OCI-LY1 (cell line): ENCODE measurements at regions not wholly inside any gene's neighbourhood (a gene's known extent, or its start where the extent isn't known, plus 50 kb on each side); places are given as distances from the start of the nearest gene placed in this dataset.

Experiments
- H2AFZ ChIP-seq: fragments of 200-600 bp; sonication (generic), shearing (Covaris generic); 2 replicates; pipeline ENCODE4 v1.6.0; 2014; ENCODE audit warnings: antibody characterized with exemption, mild to moderate bottlenecking, low read length
- H3F3A ChIP-seq: fragments of 200-600 bp; sonication (generic), shearing (Covaris generic); 2 replicates; pipeline ENCODE4 v1.6.0; 2014; ENCODE audit warnings: mild to moderate bottlenecking, antibody characterized with exemption, low read length, moderate library complexity; ENCODE audit not compliant: insufficient read depth
- H3K27ac ChIP-seq: fragments of 200-600 bp; sonication (generic); 2 replicates; pipeline ENCODE4 v1.5.1; 2014; ENCODE audit warnings: low read length, mixed run types, mild to moderate bottlenecking, low read depth; ENCODE audit not compliant: poor library complexity, severe bottlenecking
- H3K27me3 ChIP-seq: fragments of 200-600 bp; sonication (generic); 2 replicates; pipeline ENCODE4 v1.6.0; 2014; ENCODE audit warnings: antibody characterized with exemption, mild to moderate bottlenecking, low read length, moderate library complexity; ENCODE audit not compliant: insufficient read depth
- H3K36me3 ChIP-seq: fragments of 200-600 bp; sonication (generic); 2 replicates; pipeline ENCODE4 v1.6.1; 2014; ENCODE audit warnings: mild to moderate bottlenecking, antibody characterized with exemption, low read length, moderate library complexity, mixed read lengths; ENCODE audit not compliant: insufficient read depth
- H3K4me1 ChIP-seq: fragments of 200-600 bp; sonication (generic); 2 replicates; pipeline ENCODE4 v1.5.1; 2014; ENCODE audit warnings: mild to moderate bottlenecking, low read length, moderate library complexity; ENCODE audit not compliant: insufficient read depth, severe bottlenecking
- H3K4me2 ChIP-seq: fragments of 200-600 bp; sonication (generic), shearing (Covaris generic); 2 replicates; pipeline ENCODE4 v1.6.1; 2014; ENCODE audit warnings: low read length
- H3K4me3 ChIP-seq: fragments of 200-600 bp; sonication (generic); 2 replicates; pipeline ENCODE4 v1.5.1; 2014; ENCODE audit warnings: low read length, low read depth, mild to moderate bottlenecking, mixed read lengths; ENCODE audit not compliant: poor library complexity, severe bottlenecking
- H3K79me2 ChIP-seq: fragments of 200-600 bp; shearing (Covaris generic); 2 replicates; pipeline ENCODE4 v1.6.1; 2016; ENCODE audit warnings: mixed run types, low read length, mixed read lengths; ENCODE audit not compliant: insufficient read depth
- H3K9ac ChIP-seq: fragments of 200-600 bp; sonication (generic), shearing (Covaris generic); 2 replicates; pipeline ENCODE4 v1.6.1; 2014; ENCODE audit warnings: mild to moderate bottlenecking, low read length, mixed read lengths
- H3K9me2 ChIP-seq: fragments of 200-600 bp; sonication (generic), shearing (Covaris generic); 2 replicates; pipeline ENCODE4 v1.6.1; 2014; ENCODE audit warnings: low read depth, mild to moderate bottlenecking, low read length, mixed read lengths
- H3K9me3 ChIP-seq: fragments of 200-600 bp; shearing (Covaris generic); 2 replicates; pipeline ENCODE4 v1.6.1; 2014; ENCODE audit warnings: low read length, mixed read lengths
- H4K20me1 ChIP-seq: fragments of 200-600 bp; sonication (generic), shearing (Covaris generic); 2 replicates; pipeline ENCODE4 v1.6.0; 2016; ENCODE audit warnings: mild to moderate bottlenecking, low read length; ENCODE audit not compliant: insufficient read depth
- CTCF ChIP-seq: fragments of 200-600 bp; sonication (generic), shearing (Covaris generic); IDR thresholded peaks from 2 replicates; pipeline ENCODE4 v1.5.1; 2017; ENCODE audit warnings: mild to moderate bottlenecking, antibody characterized with exemption, low read length, moderate library complexity, mixed read lengths
- EZH2 ChIP-seq: fragments of 200-600 bp; sonication (generic), shearing (Covaris generic); IDR thresholded peaks from 2 replicates; pipeline ENCODE4 v1.8.0; 2017; ENCODE audit warnings: borderline replicate concordance, mixed run types, mild to moderate bottlenecking, antibody characterized with exemption, low read length, moderate library complexity, mixed read lengths

DNA sequence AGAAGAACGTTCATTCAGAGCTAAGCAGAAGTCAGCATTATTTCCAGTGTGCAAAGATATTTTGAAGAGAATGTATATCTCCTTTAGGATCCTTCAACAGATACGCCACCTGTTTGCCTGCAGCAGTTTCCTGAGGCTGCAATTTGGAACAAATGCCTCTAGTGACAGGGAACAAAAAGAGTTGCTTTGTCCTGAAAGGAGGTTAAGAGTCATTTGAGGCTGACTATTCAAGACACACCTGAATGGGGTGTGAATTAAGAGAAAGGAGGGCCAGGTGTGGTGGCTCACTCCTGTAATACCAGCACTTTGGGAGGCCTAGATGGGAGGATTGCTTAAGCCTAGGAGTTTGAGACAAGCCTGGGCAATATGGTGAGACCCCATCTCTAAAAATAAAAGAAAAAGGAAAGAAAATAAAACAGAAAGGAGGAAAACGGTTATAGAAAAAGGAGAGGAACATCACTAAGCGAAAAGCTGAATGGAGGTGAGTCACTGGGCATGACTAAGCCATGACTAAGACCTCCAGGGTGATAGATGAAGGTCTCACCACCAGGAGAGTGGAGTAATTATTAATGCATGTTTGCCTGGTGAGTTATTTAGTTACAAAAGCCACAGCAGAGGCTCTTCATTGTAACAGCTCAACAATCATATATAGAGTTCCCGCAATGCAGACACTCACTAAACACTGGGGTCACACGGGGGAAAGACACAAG is 255.2 kb upstream of the TNC start:
- Histone ChIP-seq H3K79me2 (no peaks in the 10 kb centered on the region), H3F3A (no peaks in the 10 kb centered on the region), H3K27ac (no peak overlapping the region), H3K27me3 (no peaks in the 10 kb centered on the region), H3K9ac (no peak overlapping the region), H3K4me2 (no peak overlapping the region), H3K4me1 (no peaks in the 10 kb centered on the region), H3K9me3 (no peaks in the 10 kb centered on the region), H4K20me1 (no peaks in the 10 kb centered on the region), H3K36me3 (no peaks in the 10 kb centered on the region), H3K9me2 (no peaks in the 10 kb centered on the region), H2AFZ (no peak overlapping the region), H3K4me3 (no peak overlapping the region)
- TF ChIP-seq EZH2, result no peak
- TF ChIP-seq CTCF, result no peak

DNA sequence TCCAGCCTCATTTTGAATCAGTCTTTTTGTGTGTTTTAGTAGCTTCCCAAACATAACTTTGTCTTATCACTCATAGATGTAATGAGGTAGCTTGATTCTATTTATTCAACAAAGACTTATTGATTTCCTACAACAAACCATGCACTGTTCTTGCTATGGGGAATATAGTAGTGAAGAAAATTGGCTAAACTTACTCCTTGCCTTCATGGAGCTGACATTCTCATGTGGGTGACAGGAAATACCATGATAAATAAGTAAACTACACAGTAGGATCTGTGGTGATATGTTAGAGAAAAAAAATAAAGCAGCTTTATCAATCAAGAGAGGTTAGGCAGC is 255.7 kb upstream of the TNC start:
- Histone ChIP-seq H3K9me2 (no peaks in the 10 kb centered on the region), H3K4me3 (no peak overlapping the region), H3K27me3 (no peaks in the 10 kb centered on the region), H3F3A (no peaks in the 10 kb centered on the region), H3K9me3 (no peaks in the 10 kb centered on the region), H2AFZ (no peak overlapping the region), H4K20me1 (no peaks in the 10 kb centered on the region), H3K27ac (no peak overlapping the region), H3K4me2 (no peak overlapping the region), H3K4me1 (no peaks in the 10 kb centered on the region), H3K79me2 (no peaks in the 10 kb centered on the region), H3K9ac (no peak overlapping the region), H3K36me3 (no peaks in the 10 kb centered on the region)
- TF ChIP-seq EZH2 (no peak), CTCF (no peak)

DNA sequence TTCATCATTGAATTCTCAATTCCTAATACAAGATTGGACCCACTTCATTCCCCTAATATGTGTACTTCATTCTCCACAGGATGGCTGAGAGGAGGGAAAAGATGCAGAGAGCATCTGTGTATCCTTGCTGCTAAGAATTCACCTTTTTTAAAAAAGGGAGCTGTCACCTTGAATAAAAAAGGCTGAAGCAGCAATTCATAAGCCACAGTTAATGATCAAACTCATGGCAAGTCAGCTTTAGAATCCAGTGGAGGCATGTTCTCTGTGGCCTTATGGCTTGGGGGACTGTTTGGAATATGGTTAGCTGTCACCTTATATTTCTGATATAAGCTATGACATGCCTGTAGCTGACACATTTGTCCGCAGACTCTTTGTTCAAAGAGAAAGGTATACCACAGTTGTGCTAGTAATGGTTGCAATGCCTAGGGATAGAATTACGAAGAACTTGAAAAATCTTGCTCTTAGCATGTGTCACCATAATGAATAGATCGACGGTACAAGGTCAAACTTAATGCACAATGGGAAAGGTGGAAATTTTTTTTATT is 256.8 kb upstream of the TNC start:
- H3K9ac ChIP-seq, result no peak overlapping the region
- H3K9me3 ChIP-seq, result no peaks in the 10 kb centered on the region
- no peaks in the 10 kb centered on the region for H4K20me1 ChIP-seq
- no peak overlapping the region for H3K4me2 ChIP-seq
- TF ChIP-seq CTCF (no peak), EZH2 (no peak)
- H2AFZ ChIP-seq, result no peak overlapping the region
- H3K9me2 ChIP-seq, result no peaks in the 10 kb centered on the region
- no peaks in the 10 kb centered on the region for H3K79me2 ChIP-seq
- no peaks in the 10 kb centered on the region for H3K27me3 ChIP-seq
- H3F3A ChIP-seq, result no peaks in the 10 kb centered on the region
- H3K4me3 ChIP-seq, result no peak overlapping the region
- no peak overlapping the region for H3K27ac ChIP-seq
- no peaks in the 10 kb centered on the region for H3K4me1 ChIP-seq
- H3K36me3 ChIP-seq, result no peaks in the 10 kb centered on the region
